ENCODE measurements at regions not wholly inside any gene's neighbourhood (a gene's known extent, or its start where the extent isn't known, plus 50 kb on each side); places are given as distances from the start of the nearest gene placed in this dataset.

- H3K4me3 ChIP-seq = no peak overlapping the region
- WGBS, 4 donors = 63 to 75% (median 69%) methylated on average over 3 of the region's 3 CpGs
- H3K9me3 ChIP-seq (replicated peaks in 1 of 3) = no peaks in the 10 kb centered on the region
- no peak for TF ChIP-seq POLR2A (IDR thresholded peaks at IDR 0.05)
- TF ChIP-seq, protein P1, sequence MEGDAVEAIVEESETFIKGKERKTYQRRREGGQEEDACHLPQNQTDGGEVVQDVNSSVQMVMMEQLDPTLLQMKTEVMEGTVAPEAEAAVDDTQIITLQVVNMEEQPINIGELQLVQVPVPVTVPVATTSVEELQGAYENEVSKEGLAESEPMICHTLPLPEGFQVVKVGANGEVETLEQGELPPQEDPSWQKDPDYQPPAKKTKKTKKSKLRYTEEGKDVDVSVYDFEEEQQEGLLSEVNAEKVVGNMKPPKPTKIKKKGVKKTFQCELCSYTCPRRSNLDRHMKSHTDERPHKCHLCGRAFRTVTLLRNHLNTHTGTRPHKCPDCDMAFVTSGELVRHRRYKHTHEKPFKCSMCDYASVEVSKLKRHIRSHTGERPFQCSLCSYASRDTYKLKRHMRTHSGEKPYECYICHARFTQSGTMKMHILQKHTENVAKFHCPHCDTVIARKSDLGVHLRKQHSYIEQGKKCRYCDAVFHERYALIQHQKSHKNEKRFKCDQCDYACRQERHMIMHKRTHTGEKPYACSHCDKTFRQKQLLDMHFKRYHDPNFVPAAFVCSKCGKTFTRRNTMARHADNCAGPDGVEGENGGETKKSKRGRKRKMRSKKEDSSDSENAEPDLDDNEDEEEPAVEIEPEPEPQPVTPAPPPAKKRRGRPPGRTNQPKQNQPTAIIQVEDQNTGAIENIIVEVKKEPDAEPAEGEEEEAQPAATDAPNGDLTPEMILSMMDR (IDR thresholded peaks at IDR 0.05) = no peak
- no peaks in the 10 kb centered on the region for H3K4me1 ChIP-seq (replicated peaks in 1 of 2)
- no peak for DNase-seq
- intact Hi-C loops (cut with DNase I) = no loop called here
- H3K27ac ChIP-seq = no peak overlapping the region
- no peaks in the 10 kb centered on the region for H3K27me3 ChIP-seq
- H3K36me3 ChIP-seq (replicated peaks in 1 of 2) = no peaks in the 10 kb centered on the region
These were observed 1028.3 kb upstream of the NR2F2 start for GRCh38 chr15:95302206-95302605.

- DNase-seq = no peak
- Histone ChIP-seq H3K36me3 (replicated peaks in 1 of 2) (no peaks in the 10 kb centered on the region), H3K4me3 (no peak overlapping the region), H3K27ac (no peak overlapping the region), H3K9me3 (replicated peaks in 1 of 3) (no peaks in the 10 kb centered on the region), H3K27me3 (no peaks in the 10 kb centered on the region), H3K4me1 (replicated peaks in 1 of 2) (no peaks in the 10 kb centered on the region)
- intact Hi-C loops (cut with DNase I) = no loop called here
- 64 to 77% (median 69%) methylated on average over 6 of the region's 6 CpGs for WGBS, 4 donors
- TF ChIP-seq, protein P1 (IDR thresholded peaks at IDR 0.05) = no peak
- TF ChIP-seq POLR2A (IDR thresholded peaks at IDR 0.05) = no peak
These were observed 1027.7 kb upstream of the NR2F2 start for GRCh38 chr15:95302809-95303208.

DNA sequence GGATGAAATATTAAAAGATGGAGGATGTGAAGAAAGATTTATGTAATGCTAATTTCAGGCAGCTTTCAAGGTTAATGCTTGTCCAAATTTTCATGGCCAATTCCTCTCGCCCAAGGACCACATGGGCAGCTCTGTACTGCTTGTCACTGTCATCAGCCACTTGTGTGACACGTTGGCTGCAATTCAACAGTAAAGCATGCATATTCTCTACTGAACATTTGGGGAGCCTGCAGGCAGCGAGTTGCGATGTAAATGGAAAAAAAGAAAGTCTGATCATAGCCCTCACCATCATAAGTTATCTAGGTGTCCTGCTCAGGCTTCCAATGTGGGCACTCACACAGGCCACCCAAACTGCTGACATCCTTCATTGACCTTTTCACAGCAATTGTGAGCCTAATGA, 1026.8 kb upstream of the NR2F2 start:
- Histone ChIP-seq H3K9me3 (replicated peaks in 1 of 3) (no peaks in the 10 kb centered on the region), H3K27me3 (no peaks in the 10 kb centered on the region), H3K4me1 (replicated peaks in 1 of 2) (no peaks in the 10 kb centered on the region), H3K36me3 (replicated peaks in 1 of 2) (no peaks in the 10 kb centered on the region), H3K4me3 (no peak overlapping the region), H3K27ac (peak overlapping the region in 2 of 5 donors; percentile 66 to 67)
- intact Hi-C loops (cut with DNase I) = no loop called here
- no peak for DNase-seq
- TF ChIP-seq, protein P1 (IDR thresholded peaks at IDR 0.05) = no peak
- TF ChIP-seq POLR2A (IDR thresholded peaks at IDR 0.05) = no peak
- 50 to 71% (median 60%) methylated on average over 4 of the region's 4 CpGs for WGBS, 4 donors

DNA sequence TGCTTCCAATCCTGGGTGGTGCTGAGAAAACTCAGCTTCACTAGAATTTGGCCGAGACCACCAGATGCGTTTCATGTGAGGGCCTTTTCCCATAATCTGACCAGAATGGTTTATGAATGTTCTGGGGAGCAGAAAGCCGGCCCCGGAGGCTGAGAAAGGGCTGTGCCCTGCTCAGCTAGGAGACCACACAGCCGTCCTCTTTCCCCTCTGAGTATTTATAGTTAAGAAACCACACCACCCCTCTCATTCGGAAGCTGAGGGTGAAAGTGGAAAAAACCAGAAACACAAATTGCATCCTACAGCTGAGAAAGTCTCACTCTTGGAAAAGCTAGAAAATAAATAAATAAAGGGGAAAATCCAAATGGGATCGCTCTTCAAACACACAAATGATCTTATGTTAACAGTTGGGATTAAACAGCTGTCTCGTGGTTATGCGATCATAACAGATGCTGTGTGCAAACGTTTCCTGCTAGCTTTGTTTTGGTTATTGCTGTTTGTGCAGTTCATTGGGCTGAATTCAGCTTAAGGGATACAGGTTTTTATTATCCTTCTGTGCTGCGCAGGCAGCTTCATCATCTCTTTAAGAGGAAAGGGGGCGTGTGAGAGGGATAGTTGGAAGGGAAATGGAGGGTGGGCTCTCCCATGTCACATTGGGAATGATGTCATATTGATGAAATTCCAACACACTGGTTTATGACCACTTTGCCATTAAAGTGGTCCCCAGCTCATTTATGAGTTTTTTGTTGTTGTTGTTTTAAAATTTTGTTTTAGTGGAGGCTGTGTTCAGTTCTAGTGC, 1026.2 kb upstream of the NR2F2 start:
- peak overlapping the region in 2 of 5 donors; percentile 66 to 67 for H3K27ac ChIP-seq
- WGBS, 4 donors = 53 to 56% (median 55%) methylated on average over 12 of the region's 12 CpGs

More for the DNA sequence above, 1026.2 kb upstream of the NR2F2 start:
- H3K4me1 ChIP-seq (replicated peaks in 1 of 2) = no peaks in the 10 kb centered on the region
- no peak overlapping the region for H3K4me3 ChIP-seq
- H3K27me3 ChIP-seq = no peaks in the 10 kb centered on the region
- intact Hi-C loops (cut with DNase I) = no loop called here
- no peaks in the 10 kb centered on the region for H3K36me3 ChIP-seq (replicated peaks in 1 of 2)
- no peak for DNase-seq
- TF ChIP-seq, protein P1 (IDR thresholded peaks at IDR 0.05) = no peak
- TF ChIP-seq POLR2A (IDR thresholded peaks at IDR 0.05) = no peak
- H3K9me3 ChIP-seq (replicated peaks in 1 of 3) = no peaks in the 10 kb centered on the region
